SU-DHL-6 (cell line): ENCODE measurements at regions not wholly inside any gene's neighbourhood (a gene's known extent, or its start where the extent isn't known, plus 50 kb on each side); places are given as distances from the start of the nearest gene placed in this dataset.

Experiments used
- CTCF ChIP-seq: fragments of 200-600 bp; sonication (generic); IDR thresholded peaks from one replicate; pipeline ENCODE4 v1.5.1; 2017; ENCODE audit warnings: antibody characterized with exemption, mild to moderate bottlenecking, low read length, moderate library complexity; ENCODE audit not compliant: insufficient read depth, poor library complexity, severe bottlenecking
- EZH2phosphoT487 ChIP-seq: fragments of 200-600 bp; sonication (generic), shearing (Covaris generic); conservative IDR thresholded peaks from 2 replicates; pipeline ENCODE4 v1.6.1; 2018; ENCODE audit warnings: mild to moderate bottlenecking, antibody characterized with exemption, low read length, moderate library complexity, mixed read lengths

GRCh38 chr3:118495206-118495605 is 539.4 kb downstream of the IGSF11 start:
- no peak for TF ChIP-seq CTCF
- TF ChIP-seq EZH2phosphoT487: no peak
